GM13977 (cell line): ENCODE measurements at regions not wholly inside any gene's neighbourhood (a gene's known extent, or its start where the extent isn't known, plus 50 kb on each side); places are given as distances from the start of the nearest gene placed in this dataset.
"Not testable (repeated sequence)": the region's sequence is repeated elsewhere in the genome, so short reads cannot be mapped to it uniquely, and the experiment has no call there.

Source experiments
- DNase-seq: peaks from one replicate; pipeline ENCODE4 v3.0.0; 2012; ENCODE audit warnings: low spot score
- in situ Hi-C: fragments of 300-500 bp; cut with MboI; formaldehyde crosslinking; loops from one replicate; pipeline ENCODE4 v1.12.0; 2022; ENCODE audit warnings: low sequenced_read_pairs, low pct_unique_long_range_greater_than_20kb, mixed read lengths, inconsistent platforms; ENCODE audit not compliant: unreplicated experiment
- TF ChIP-seq, protein P1 (sequence below): IDR thresholded peaks from 2 replicates; pipeline ENCODE4 v1.5.1; 2012; ENCODE audit warnings: mild to moderate bottlenecking, control low read depth; ENCODE audit not compliant: insufficient read depth; ENCODE audit errors: extremely low read depth, missing control alignments

DNA sequence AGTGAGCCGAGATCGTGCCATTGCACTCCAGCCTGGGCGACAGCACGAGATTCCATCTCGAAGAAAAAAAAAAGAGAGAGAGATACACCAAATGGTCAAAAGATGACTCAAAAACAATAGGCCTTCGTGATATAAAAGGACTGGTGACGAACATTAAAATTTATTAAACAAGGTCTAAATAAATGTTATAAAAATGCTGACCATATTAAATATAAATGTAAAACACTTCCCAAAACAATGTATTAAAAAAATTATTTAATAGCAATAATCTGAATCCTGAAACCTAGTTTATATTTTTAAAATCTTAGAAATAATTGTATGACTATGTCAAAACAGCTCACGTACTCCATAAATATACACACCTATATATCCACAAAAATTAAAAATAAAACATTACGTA is 247.6 kb downstream of the SETD4 start:
- TF ChIP-seq, protein P1, sequence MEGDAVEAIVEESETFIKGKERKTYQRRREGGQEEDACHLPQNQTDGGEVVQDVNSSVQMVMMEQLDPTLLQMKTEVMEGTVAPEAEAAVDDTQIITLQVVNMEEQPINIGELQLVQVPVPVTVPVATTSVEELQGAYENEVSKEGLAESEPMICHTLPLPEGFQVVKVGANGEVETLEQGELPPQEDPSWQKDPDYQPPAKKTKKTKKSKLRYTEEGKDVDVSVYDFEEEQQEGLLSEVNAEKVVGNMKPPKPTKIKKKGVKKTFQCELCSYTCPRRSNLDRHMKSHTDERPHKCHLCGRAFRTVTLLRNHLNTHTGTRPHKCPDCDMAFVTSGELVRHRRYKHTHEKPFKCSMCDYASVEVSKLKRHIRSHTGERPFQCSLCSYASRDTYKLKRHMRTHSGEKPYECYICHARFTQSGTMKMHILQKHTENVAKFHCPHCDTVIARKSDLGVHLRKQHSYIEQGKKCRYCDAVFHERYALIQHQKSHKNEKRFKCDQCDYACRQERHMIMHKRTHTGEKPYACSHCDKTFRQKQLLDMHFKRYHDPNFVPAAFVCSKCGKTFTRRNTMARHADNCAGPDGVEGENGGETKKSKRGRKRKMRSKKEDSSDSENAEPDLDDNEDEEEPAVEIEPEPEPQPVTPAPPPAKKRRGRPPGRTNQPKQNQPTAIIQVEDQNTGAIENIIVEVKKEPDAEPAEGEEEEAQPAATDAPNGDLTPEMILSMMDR, result no peak
- in situ Hi-C loops, result no loop called here
- no peak for DNase-seq

DNA sequence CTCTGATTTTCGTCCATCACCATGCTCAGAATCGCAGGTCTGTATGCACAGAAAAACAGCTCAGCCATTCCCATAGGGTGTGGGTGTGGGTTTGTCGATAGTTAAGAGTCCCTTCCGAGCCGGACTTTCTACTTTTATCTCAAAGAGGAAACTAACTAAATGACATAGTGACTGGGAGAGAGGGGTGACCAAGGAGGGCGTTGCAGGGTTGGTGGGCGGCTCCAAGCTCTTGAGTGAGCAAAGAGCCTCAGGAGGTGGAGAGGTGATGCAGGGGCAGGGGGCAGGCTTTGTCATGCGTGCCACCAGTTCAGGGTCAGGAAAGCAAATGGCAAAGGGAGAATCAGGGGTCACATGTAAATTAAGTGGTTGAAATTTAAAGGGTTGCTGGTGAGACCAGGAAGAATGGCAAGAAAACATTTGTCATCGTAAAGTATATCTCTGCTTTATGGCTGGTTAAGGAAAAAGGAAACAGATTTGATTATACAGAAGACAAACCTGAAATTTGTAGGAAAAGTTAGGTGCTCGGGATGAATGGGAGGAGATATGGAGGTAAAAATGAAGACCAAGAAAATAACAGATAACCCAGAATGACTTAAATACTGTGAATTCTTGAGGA is 249.0 kb downstream of the SETD4 start:
- in situ Hi-C loops, result no loop called here
- DNase-seq, result no peak
- TF ChIP-seq, protein P1, result no peak

DNA sequence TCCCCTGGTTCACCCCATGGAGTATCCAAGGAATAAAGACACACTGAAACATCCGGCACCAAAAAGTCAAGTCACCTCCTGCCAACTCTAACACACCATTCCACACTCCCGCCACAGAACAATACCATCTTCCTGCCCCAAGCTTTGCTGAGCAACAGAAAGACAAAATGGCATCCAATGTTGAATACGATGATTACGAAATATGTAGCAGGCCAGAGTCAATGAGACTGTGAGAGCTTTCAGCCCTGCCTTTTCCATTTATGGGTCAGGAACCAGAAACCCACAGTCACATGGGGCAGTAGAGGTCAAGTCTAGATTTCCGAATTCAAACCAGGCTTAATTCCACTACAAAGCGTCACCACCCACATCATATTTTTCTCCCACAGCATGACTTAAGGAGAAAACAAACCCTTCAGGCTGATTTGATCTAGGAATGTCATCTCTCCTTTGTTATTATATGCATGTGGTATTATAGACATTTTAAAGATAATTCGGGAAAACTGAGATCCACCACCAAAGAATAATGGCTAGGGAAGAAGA is 249.8 kb downstream of the SETD4 start:
- TF ChIP-seq, protein P1, result no peak

DNA sequence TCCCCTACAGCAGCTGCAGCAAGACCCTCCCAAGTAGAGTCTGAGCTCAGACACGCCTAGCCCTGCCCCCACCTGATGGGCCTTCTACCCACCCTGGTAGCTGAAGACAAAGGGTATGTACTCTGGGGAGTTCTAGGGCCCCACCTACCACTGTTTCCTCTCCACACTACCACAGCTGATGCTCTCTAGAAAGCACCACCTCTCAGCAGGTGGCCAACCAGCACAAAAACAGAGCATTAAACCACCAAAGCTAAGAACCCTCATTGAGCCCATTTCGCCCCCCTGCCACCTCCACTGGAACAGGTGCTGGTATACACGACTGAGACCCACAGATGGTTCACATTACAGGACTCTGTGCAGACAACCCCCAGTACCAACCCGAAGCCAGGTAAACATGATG is 258.9 kb downstream of the SETD4 start:
- in situ Hi-C loops, result no loop called here
- DNase-seq, result no peak
- TF ChIP-seq, protein P1, result no peak

More for the DNA sequence above, 249.8 kb downstream of the SETD4 start:
- in situ Hi-C loops, result no loop called here
- no peak for DNase-seq

DNA sequence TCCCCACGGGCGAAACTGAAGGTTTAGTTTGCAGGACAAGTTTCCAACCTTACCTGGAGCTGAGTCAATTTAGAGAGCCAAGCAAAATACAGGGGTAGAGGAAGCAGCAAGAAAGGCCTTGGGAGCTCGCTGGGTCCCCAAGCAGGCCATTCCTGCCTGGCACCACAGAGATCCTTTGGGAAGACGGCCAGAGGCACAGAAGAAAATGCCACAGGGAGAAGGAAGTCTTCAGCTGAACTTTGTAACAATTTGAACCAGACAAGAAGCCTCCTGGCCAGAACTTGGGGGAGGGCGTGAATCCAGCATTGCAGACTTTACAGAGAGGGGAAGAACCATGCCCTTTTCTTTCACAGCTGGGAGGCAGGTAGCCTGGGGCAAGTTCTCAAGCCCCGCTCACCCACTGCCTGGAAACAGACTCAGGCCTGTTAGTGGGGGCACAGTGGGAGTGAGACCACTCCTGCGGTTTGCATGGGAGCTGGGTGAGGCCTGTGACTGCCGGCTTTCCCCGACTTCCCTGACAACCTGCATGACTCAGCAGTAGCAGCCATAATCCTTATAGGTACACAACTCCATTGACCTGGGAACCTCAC is 259.4 kb downstream of the SETD4 start:
- in situ Hi-C loops, DNase-seq: not testable (repeated sequence)

DNA sequence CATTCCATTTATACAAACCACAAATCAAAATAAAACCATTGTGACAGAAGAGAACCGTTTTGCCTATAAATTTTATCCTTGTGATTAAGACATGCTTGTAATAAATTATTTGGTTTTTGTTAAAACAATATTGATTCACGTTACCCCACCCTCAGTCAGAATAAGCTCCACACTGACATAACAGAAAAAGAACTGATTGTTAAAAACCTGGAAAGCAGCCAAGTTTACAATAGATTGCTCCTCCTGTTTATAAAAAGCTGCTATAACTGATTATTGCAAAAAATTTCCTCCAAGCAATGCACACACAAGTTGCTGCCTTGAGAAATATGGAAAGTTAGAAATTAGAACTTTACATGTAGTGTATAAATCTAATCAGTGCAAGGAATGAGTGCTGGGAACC is 263.5 kb downstream of the SETD4 start:
- TF ChIP-seq, protein P1, result no peak
- in situ Hi-C loops, result no loop called here
- DNase-seq, result no peak

DNA sequence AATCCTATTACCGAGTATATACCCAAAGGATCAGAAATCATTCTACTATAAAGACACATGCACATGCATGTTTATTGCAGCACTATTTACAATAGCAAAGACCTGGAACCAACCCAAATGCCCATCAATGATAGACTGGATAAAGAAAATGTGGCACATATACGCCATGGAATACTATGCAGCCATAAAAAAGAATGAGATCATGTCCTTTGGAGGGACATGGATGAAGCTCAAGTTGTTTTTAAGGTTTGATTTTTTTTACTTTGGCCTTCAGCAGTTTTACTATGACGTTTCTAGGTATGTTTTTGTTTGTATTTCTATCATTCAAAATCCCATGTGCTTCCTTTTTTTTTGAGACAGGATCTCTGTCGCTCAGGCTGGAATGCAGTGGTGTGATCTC is 265.8 kb downstream of the SETD4 start:
- DNase-seq, in situ Hi-C loops: not testable (repeated sequence)
